B cell (primary cell): ENCODE measurements at regions not wholly inside any gene's neighbourhood (a gene's known extent, or its start where the extent isn't known, plus 50 kb on each side); places are given as distances from the start of the nearest gene placed in this dataset.

Experiments
- ATAC-seq: fragments of 200-7000 bp; cut with Tn5 transposase; one replicate; pipeline ENCODE4 v1.10.0; 2021; ENCODE audit warnings: low read depth, mild to moderate bottlenecking, moderate number of reproducible peaks, moderate library complexity
- CTCF ChIA-PET: fragments of 350-600 bp; sonication (Branson Sonifier 250); formaldehyde crosslinking; loops from one replicate; lab custom pipeline; 2021; ENCODE audit warnings: antibody characterized with exemption, inconsistent platforms; lab: Charles Lee
- POLR2A ChIA-PET: fragments of 350-600 bp; sonication (Branson Sonifier 250); formaldehyde crosslinking; loops from one replicate; lab custom pipeline; 2021; ENCODE audit warnings: antibody characterized with exemption; lab: Charles Lee
- DNase-seq: peaks from one replicate; pipeline ENCODE4 v3.0.0; 2013
- H2AFZ ChIP-seq: 2 replicates; pipeline ENCODE4 v1.6.1; 2012; ENCODE audit warnings: mild to moderate bottlenecking, low read depth, low read length; ENCODE audit not compliant: insufficient read depth, poor library complexity, severe bottlenecking
- H3K27ac ChIP-seq, 2 donors: 1 replicate in 1 of 2; 2 replicates in 1 of 2; pipeline ENCODE4 v1.5.1; 2012 to 2013; ENCODE audit warnings: low read length in 2 of 2, mild to moderate bottlenecking in 2 of 2, moderate library complexity in 1 of 2
- H3K27me3 ChIP-seq, 4 experiments: fragments of 200-600 bp in 1 of 4; sonication (generic) in 1 of 4; replicated peaks in 1 of 4; 1 replicate in 2 of 4; 2 replicates in 2 of 4; pipeline versions ENCODE4 v1.6.1 to v1.7.0; 2013 to 2016; ENCODE audit warnings: low read length in 3 of 4, mild to moderate bottlenecking in 2 of 4, mixed read lengths in 1 of 4, moderate library complexity in 1 of 4; ENCODE audit not compliant: insufficient read depth in 4 of 4, control insufficient read depth in 3 of 4; ENCODE audit errors: control extremely low read depth in 1 of 4
- H3K36me3 ChIP-seq, 2 experiments: replicated peaks in 1 of 2; 1 replicate in 1 of 2; 2 replicates in 1 of 2; pipeline versions ENCODE4 v1.6.1 to v1.7.1; 2013; ENCODE audit warnings: low read length in 1 of 2; ENCODE audit not compliant: insufficient read depth in 2 of 2, control insufficient read depth in 1 of 2; ENCODE audit errors: control extremely low read depth in 1 of 2, extremely low read depth in 1 of 2
- H3K4me1 ChIP-seq, 2 donors: fragments of 200-600 bp in 1 of 2; sonication (generic) in 1 of 2; 1 replicate in 1 of 2; 2 replicates in 1 of 2; pipeline versions ENCODE4 v1.5.1 to v1.6.1; 2013 to 2017; ENCODE audit warnings: low read length in 2 of 2; ENCODE audit not compliant: control insufficient read depth in 2 of 2, insufficient read depth in 2 of 2
- H3K4me2 ChIP-seq: replicated peaks from 2 replicates; pipeline ENCODE3; 2012; ENCODE audit warnings: mild to moderate bottlenecking, low read depth, low read length; ENCODE audit not compliant: poor library complexity, severe bottlenecking
- H3K4me3 ChIP-seq, 5 experiments: fragments of 200-600 bp in 1 of 5; sonication (generic) in 1 of 5; 1 replicate in 3 of 5; 2 replicates in 2 of 5; pipeline versions ENCODE4 v1.5.1 to v1.7.0; 2011 to 2016; ENCODE audit warnings: low read length in 4 of 5, mild to moderate bottlenecking in 4 of 5, low read depth in 2 of 5, control low read depth in 1 of 5, moderate library complexity in 1 of 5; ENCODE audit not compliant: insufficient read depth in 1 of 5; ENCODE audit errors: control extremely low read depth in 1 of 5, extremely low read depth in 1 of 5
- H3K79me2 ChIP-seq: fragments of 200-600 bp; sonication (generic); one replicate; pipeline ENCODE4 v1.6.0; 2016; ENCODE audit warnings: low read length; ENCODE audit not compliant: control insufficient read depth, insufficient read depth
- H3K9ac ChIP-seq: fragments of 200-600 bp; sonication (generic); 2 replicates; pipeline ENCODE4 v1.6.1; 2017; ENCODE audit warnings: mild to moderate bottlenecking, low read length, moderate library complexity
- H3K9me3 ChIP-seq, 3 donors: one replicate each; pipeline versions ENCODE4 v1.6.1 to v1.7.1; 2013; ENCODE audit warnings: low read length in 2 of 3; ENCODE audit not compliant: control insufficient read depth in 2 of 3, insufficient read depth in 1 of 3; ENCODE audit errors: control extremely low read depth in 1 of 3
- H4K20me1 ChIP-seq: 2 replicates; pipeline ENCODE4 v1.6.0; 2012; ENCODE audit warnings: mild to moderate bottlenecking, low read length; ENCODE audit not compliant: insufficient read depth, control insufficient read depth, poor library complexity, severe bottlenecking
- H3K27ac Mint-ChIP-seq: one replicate; pipeline ENCODE4 v1.8.0; 2021; ENCODE audit warnings: mixed read lengths
- H3K27me3 Mint-ChIP-seq: one replicate; pipeline ENCODE4 v1.8.0; 2021; ENCODE audit warnings: mixed read lengths
- H3K4me1 Mint-ChIP-seq: one replicate; pipeline ENCODE4 v1.8.0; 2021; ENCODE audit warnings: mixed read lengths
- H3K4me3 Mint-ChIP-seq: one replicate; pipeline ENCODE4 v1.8.0; 2021; ENCODE audit warnings: mixed read lengths
- H3K9me3 Mint-ChIP-seq: one replicate; pipeline ENCODE4 v1.8.0; 2022; ENCODE audit warnings: mixed read lengths; ENCODE audit not compliant: insufficient read depth
- CTCF ChIP-seq: fragments of 200-600 bp; IDR thresholded peaks from one replicate; pipeline ENCODE4 v1.8.0; 2022; ENCODE audit warnings: antibody characterized with exemption, mild to moderate bottlenecking
- EZH2 ChIP-seq: IDR thresholded peaks from 2 replicates; pipeline ENCODE4 v1.6.1; 2012; ENCODE audit warnings: borderline replicate concordance, low read depth, mild to moderate bottlenecking, moderate library complexity, low read length; ENCODE audit not compliant: insufficient read depth, poor library complexity, severe bottlenecking
- WGBS: methylation state at CpG from one replicate; pipeline ENCODE4 v1.1.5; 2013; ENCODE audit warnings: missing lambda C conversion rate; ENCODE audit not compliant: insufficient coverage; 5-methylcytosine and 5-hydroxymethylcytosine counted together
- intact Hi-C: fragments of 100-400 bp; cut with micrococcal nuclease; formaldehyde crosslinking; loops from one replicate; pipeline ENCODE4 v1.10.0; 2022

DNA sequence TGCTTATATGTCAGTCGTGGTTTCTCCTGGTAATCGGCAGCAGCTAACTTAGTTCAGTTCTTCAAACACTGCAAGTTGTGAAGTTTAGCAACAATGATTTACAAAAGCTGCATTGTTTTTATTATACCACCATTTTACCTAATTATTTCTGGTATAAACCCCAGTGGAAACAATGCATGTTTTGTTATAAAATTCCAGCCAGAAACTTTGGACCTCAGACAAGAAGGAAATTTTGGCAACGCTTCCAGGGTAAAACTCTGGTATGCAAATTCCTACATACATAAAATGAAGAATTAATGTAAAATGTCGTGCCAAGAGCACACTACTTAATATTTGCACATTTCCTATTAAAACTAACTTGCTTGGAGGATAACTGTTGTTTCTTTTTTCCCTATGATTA lies 277.4 kb upstream of the LYZL1 start:
- H3K4me3 ChIP-seq: no peak overlapping the region
- TF ChIP-seq CTCF (no peak), EZH2 (no peak)
- no peak overlapping the region for H3K4me2 ChIP-seq
- H4K20me1 ChIP-seq: no peaks in the 10 kb centered on the region
- DNase-seq: no peak
- no peaks in the 10 kb centered on the region for H3K4me1 ChIP-seq
- WGBS: no CpG with 5 or more reads among the region's 4 CpGs
- Mint-ChIP-seq H3K27me3 (peaks cover 5% of the 10 kb centered on the region), H3K27ac (no peak overlapping the region), H3K4me3 (no peak overlapping the region), H3K4me1 (no peaks in the 10 kb centered on the region), H3K9me3 (no peaks in the 10 kb centered on the region)
- intact Hi-C loops: no loop called here
- H2AFZ ChIP-seq: no peak overlapping the region
- POLR2A ChIA-PET: no interaction called here
- CTCF ChIA-PET: no interaction called here
- ATAC-seq: no peak
- H3K27me3 ChIP-seq: peaks cover 0 to 3% (median 0%) of the 10 kb centered on the region in 4 experiments
- no peaks in the 10 kb centered on the region for H3K36me3 ChIP-seq
- H3K79me2 ChIP-seq: no peaks in the 10 kb centered on the region
- no peak overlapping the region for H3K9ac ChIP-seq
- H3K27ac ChIP-seq: no peak overlapping the region
- H3K9me3 ChIP-seq: peaks cover 0 to 11% (median 0%) of the 10 kb centered on the region in 3 donors

DNA sequence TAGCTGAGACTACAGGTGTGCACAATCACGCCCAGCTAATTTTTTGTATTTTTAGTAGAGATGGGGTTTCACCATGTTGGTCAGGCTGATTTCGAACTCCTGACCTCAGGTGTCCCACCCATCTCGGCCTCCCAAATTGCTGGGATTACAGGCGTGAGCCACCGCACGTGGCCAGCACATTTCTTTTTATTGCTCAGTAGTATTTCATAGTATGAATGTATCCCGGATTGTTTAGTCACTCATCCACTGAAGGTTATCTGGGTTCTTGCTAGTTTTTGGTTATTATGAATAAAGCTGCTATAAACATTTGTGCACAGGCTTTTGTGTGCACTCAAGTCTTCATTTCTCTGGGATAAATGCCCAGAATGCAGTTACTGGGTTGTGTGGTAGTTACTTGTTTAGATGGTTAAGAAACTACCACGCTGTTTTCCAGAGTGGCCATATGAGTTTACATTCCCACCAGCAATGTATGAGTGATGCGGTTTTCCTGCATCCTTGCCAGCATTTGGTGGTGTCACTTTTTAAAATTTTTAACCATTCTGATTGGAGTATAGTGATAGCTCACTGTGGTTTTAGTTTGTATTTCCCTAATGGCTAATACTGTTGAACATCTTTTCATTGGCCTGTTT lies 275.8 kb upstream of the LYZL1 start:
- Histone ChIP-seq H3K36me3 (no peaks in the 10 kb centered on the region), H4K20me1 (no peaks in the 10 kb centered on the region), H3K4me1 (no peaks in the 10 kb centered on the region), H3K4me2 (no peak overlapping the region), H3K4me3 (no peak overlapping the region), H3K9ac (no peak overlapping the region), H3K27ac (no peak overlapping the region), H2AFZ (no peak overlapping the region), H3K27me3 (peaks cover 0 to 3% (median 0%) of the 10 kb centered on the region in 4 experiments), H3K9me3 (peaks cover 0 to 6% (median 1%) of the 10 kb centered on the region in 3 donors), H3K79me2 (no peaks in the 10 kb centered on the region)
- TF ChIP-seq EZH2: no peak
- no peak for TF ChIP-seq CTCF
- DNase-seq (no peak), ATAC-seq (no peak)
- WGBS: 92% methylated on average over 7 of the region's 9 CpGs
- H3K4me3 Mint-ChIP-seq: no peak overlapping the region
- POLR2A ChIA-PET: no interaction called here
- H3K4me1 Mint-ChIP-seq: no peaks in the 10 kb centered on the region
- H3K27me3 Mint-ChIP-seq: peaks cover 5% of the 10 kb centered on the region
- intact Hi-C loops: no loop called here
- no peak overlapping the region for H3K27ac Mint-ChIP-seq
- no peaks in the 10 kb centered on the region for H3K9me3 Mint-ChIP-seq
- CTCF ChIA-PET: no interaction called here
